Mucosa of descending colon (tissue), 3 donors: ENCODE measurements at regions not wholly inside any gene's neighbourhood (a gene's known extent, or its start where the extent isn't known, plus 50 kb on each side); places are given as distances from the start of the nearest gene placed in this dataset.
A peak's percentile ranks its signal among the peaks of the same experiment; 100 is the strongest.

Experiments used
- ATAC-seq: fragments of 200-7000 bp; cut with Tn5 transposase; one replicate; pipeline ENCODE4 v1.9.1; 2020; ENCODE audit warnings: mild to moderate bottlenecking, moderate library complexity
- DNase-seq, 3 donors: peaks; one replicate each; pipeline ENCODE4 v3.0.0-alpha.2; 2020
- H3K36me3 ChIP-seq: fragments of 200-600 bp; one replicate; pipeline ENCODE4 v1.8.0; 2021; ENCODE audit warnings: low read depth, mild to moderate bottlenecking
- H3K4me1 ChIP-seq: fragments of 200-600 bp; one replicate; pipeline ENCODE4 v1.8.0; 2021; ENCODE audit warnings: low read depth, mild to moderate bottlenecking
- H3K4me3 ChIP-seq: fragments of 200-600 bp; one replicate; pipeline ENCODE4 v1.8.0; 2021; ENCODE audit warnings: mild to moderate bottlenecking
- H3K9me3 ChIP-seq: fragments of 200-600 bp; one replicate; pipeline ENCODE4 v1.8.0; 2021; ENCODE audit warnings: mild to moderate bottlenecking
- CTCF ChIP-seq: fragments of 200-600 bp; IDR thresholded peaks from one replicate; pipeline ENCODE4 v1.8.0; 2022; ENCODE audit warnings: antibody characterized with exemption, mild to moderate bottlenecking
- intact Hi-C, 2 donors: fragments of 100-400 bp; cut with DNase I in 1 of 2; cut with micrococcal nuclease in 1 of 2; formaldehyde crosslinking; loops; one replicate each; pipeline versions ENCODE4 v1.11.0 to v1.11.1; 2022; cut with DNase I, micrococcal nuclease
- donor health status: DM: no; HTN: no; CAD: no; lungs with moderate emphysema.
- donor health status: DM: no; HTN: no; CAD: no.
- donor health status: DM: no; HTN: yes; CAD: no.

DNA sequence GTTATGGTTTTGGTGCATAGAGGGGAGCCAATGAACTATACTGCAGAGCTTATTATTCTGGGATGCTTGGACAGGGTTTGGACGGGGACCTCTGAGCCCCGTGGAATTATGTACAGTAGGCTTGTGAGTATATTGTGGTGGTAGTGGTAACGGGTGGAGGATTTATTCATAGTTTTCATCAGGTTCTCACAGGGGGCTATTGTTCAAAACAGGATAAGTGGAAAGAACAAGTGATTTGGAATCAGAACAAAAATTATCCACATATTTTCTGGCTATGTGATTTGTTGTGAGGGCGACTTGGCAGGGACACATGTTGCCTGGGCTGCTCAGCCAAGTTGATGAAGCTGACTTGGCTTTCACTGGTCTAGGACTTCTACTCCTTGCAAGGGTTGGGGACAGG lies 64.6 kb upstream of the ELOVL5 start:
- intact Hi-C loops = loop anchor here in 1 of 2 donors (10.0 kb wide), 1 partner anchor 239 kb away; no protein-coding TSS in a partner anchor

GRCh38 chr6:53412751-53413150 lies 64.0 kb upstream of the ELOVL5 start:
- no peak for TF ChIP-seq CTCF
- Histone ChIP-seq H3K36me3 (no peaks in the 10 kb centered on the region), H3K4me1 (no peaks in the 10 kb centered on the region), H3K9me3 (no peaks in the 10 kb centered on the region), H3K4me3 (no peak overlapping the region)
- ATAC-seq = no peak
- no peak for DNase-seq
- intact Hi-C loops = loop anchor here in 1 of 2 donors (10.0 kb wide), 1 partner anchor 238 kb away; no protein-coding TSS in a partner anchor

More for the DNA sequence above, 64.6 kb upstream of the ELOVL5 start:
- Histone ChIP-seq H3K9me3 (no peaks in the 10 kb centered on the region), H3K36me3 (no peaks in the 10 kb centered on the region), H3K4me3 (no peak overlapping the region), H3K4me1 (no peaks in the 10 kb centered on the region)
- DNase-seq (no peak), ATAC-seq (no peak)
- TF ChIP-seq CTCF = no peak

DNA sequence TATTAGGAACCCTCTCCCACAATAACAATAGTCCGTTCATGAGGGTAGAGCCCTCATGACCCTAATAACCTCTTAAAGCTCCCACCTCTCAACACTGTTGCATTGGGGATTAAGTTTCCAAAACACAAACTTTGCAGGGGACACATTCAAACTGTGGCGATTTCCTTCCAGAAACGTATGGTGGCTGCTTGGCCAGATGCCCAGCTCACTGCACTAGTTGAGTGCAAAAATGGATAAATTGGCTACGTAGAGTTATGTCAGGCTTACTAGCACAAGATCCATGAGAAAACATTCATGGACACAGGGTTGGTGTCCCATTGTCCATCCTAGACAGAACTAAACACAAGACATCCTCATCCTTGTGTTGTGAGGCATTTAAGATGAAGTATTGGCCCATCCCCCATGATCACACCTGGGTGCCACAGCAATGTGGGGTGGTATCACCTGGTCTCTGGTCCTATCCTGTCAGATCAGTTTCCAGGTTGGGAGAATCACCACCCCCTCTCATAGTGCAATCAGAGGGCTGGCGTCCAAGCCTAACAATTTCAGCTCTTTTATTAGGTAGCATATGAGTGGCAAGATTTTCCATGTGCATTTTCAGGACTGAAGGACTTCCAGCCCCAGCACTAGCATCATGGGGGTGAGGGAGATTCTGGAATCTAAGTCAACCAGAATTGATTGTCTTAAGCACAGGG lies 63.4 kb upstream of the ELOVL5 start:
- TF ChIP-seq CTCF = no peak

GRCh38 chr6:53411451-53411850 lies 62.7 kb upstream of the ELOVL5 start:
- H3K9me3 ChIP-seq = no peaks in the 10 kb centered on the region
- TF ChIP-seq CTCF = no peak
- H3K4me1 ChIP-seq = no peaks in the 10 kb centered on the region
- H3K4me3 ChIP-seq = no peak overlapping the region
- no peaks in the 10 kb centered on the region for H3K36me3 ChIP-seq
- ATAC-seq (no peak), DNase-seq (no peak)
- intact Hi-C loops = loop anchor here in 1 of 2 donors (10.0 kb wide), 1 partner anchor 237 kb away; no protein-coding TSS in a partner anchor

More for the DNA sequence above, 63.4 kb upstream of the ELOVL5 start:
- DNase-seq (no peak), ATAC-seq (no peak)
- Histone ChIP-seq H3K36me3 (no peaks in the 10 kb centered on the region), H3K9me3 (no peaks in the 10 kb centered on the region), H3K4me3 (no peak overlapping the region), H3K4me1 (no peaks in the 10 kb centered on the region)
- intact Hi-C loops = loop anchor here in 1 of 2 donors (10.0 kb wide), 1 partner anchor 237 kb away; no protein-coding TSS in a partner anchor

DNA sequence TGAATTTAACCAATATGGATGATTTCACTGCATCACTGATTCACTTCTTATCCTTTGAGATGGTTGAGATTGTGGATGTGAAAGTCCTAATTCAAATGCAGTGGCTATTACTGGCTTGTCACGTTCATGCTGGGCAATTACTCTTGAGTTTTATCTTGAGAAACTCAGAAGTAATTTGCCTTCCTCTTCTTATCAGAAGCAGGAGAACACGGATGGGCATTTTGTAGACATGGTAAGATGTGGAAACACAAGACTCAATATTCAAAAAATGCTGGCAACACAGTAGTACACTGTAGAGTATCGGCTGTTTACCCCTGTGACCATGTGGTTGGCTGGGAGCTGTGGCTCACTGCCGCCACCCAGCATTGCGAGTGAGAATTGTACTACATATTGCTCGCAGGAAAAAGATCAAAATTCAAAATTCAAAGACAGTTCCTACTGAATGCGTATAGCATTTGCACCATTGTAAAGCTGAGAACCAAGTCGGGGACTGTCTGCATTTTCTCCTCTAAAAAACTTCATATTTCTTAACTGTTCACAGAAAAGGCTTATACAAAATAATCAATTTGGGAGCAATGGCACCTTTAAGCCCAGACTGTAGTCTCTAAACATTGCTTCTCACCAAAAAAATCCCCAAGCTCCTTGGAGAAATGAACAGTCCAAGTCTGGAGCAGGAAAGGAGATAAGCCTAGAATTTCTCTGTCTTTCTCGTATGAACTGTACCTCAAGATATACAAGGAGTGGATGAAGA lies 61.9 kb upstream of the ELOVL5 start:
- intact Hi-C loops = loop anchor here in 1 of 2 donors (10.0 kb wide), 1 partner anchor 236 kb away; no protein-coding TSS in a partner anchor
- ATAC-seq (peak; percentile 88), DNase-seq (peak; percentile 48 to 66 (median 50))
- Histone ChIP-seq H3K36me3 (no peaks in the 10 kb centered on the region), H3K4me1 (no peaks in the 10 kb centered on the region), H3K9me3 (no peaks in the 10 kb centered on the region), H3K4me3 (no peak overlapping the region)
- peak; percentile 48 for TF ChIP-seq CTCF
